ENCODE measurements at regions not wholly inside any gene's neighbourhood (a gene's known extent, or its start where the extent isn't known, plus 50 kb on each side); places are given as distances from the start of the nearest gene placed in this dataset.

DNA sequence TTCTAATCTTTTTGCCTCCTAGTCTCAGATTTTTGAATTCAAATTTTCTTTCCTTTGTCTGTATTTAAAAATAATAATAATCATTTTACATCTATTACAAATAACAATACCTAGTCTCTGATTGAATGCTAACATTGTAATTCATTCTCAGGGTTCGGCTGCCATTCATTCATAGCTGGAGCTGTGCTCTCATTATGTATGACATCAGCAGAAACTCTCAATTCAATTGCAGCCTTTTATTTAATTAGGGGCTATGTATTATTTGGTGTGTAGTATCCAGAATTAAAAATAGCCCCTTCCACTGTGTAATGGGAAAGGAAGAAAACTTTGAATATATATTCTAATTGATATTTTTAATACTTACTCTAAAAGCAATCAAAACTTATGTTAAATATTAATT is 270.4 kb upstream of the MDFIC2 start:
- TF ChIP-seq, protein P1, sequence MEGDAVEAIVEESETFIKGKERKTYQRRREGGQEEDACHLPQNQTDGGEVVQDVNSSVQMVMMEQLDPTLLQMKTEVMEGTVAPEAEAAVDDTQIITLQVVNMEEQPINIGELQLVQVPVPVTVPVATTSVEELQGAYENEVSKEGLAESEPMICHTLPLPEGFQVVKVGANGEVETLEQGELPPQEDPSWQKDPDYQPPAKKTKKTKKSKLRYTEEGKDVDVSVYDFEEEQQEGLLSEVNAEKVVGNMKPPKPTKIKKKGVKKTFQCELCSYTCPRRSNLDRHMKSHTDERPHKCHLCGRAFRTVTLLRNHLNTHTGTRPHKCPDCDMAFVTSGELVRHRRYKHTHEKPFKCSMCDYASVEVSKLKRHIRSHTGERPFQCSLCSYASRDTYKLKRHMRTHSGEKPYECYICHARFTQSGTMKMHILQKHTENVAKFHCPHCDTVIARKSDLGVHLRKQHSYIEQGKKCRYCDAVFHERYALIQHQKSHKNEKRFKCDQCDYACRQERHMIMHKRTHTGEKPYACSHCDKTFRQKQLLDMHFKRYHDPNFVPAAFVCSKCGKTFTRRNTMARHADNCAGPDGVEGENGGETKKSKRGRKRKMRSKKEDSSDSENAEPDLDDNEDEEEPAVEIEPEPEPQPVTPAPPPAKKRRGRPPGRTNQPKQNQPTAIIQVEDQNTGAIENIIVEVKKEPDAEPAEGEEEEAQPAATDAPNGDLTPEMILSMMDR (IDR thresholded peaks at IDR 0.05) = no peak
- TF ChIP-seq POLR2A (IDR thresholded peaks at IDR 0.05) = no peak

All from thyroid gland (tissue), 4 donors.